HEK293 (cell line): ENCODE measurements at regions not wholly inside any gene's neighbourhood (a gene's known extent, or its start where the extent isn't known, plus 50 kb on each side); places are given as distances from the start of the nearest gene placed in this dataset.

Source experiments
- KLF10 ChIP-seq: fragments of 450-650 bp; IDR thresholded peaks from 2 replicates; pipeline ENCODE4 v1.5.1; 2018; ENCODE audit warnings: missing biosample characterization, mild to moderate bottlenecking, missing genetic modification characterization
- TF ChIP-seq, protein P1 (sequence below): fragments of 450-650 bp; formaldehyde crosslinking; IDR thresholded peaks from 2 replicates; pipeline ENCODE4 v1.5.1; 2016; ENCODE audit warnings: missing biosample characterization, missing genetic modification characterization

DNA sequence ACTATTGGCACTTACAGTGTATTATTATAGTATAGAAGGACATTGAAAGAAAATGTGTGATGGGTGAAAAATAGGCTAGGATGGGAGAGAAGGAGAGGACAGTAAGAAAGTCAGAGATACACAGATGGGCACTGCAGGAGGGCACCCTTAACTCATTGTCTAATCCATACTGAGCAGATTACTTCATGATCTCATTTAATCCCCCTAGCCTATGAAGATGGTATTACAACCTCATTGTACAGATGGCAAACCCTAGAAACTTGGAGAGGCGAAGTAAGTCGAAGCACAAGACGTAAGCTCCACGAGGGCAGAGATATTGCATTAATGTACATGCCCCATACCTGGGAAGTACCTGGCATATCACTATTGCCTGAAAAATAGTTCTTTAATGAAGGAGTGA, 346.9 kb upstream of the DAB1 start:
- TF ChIP-seq, protein P1, sequence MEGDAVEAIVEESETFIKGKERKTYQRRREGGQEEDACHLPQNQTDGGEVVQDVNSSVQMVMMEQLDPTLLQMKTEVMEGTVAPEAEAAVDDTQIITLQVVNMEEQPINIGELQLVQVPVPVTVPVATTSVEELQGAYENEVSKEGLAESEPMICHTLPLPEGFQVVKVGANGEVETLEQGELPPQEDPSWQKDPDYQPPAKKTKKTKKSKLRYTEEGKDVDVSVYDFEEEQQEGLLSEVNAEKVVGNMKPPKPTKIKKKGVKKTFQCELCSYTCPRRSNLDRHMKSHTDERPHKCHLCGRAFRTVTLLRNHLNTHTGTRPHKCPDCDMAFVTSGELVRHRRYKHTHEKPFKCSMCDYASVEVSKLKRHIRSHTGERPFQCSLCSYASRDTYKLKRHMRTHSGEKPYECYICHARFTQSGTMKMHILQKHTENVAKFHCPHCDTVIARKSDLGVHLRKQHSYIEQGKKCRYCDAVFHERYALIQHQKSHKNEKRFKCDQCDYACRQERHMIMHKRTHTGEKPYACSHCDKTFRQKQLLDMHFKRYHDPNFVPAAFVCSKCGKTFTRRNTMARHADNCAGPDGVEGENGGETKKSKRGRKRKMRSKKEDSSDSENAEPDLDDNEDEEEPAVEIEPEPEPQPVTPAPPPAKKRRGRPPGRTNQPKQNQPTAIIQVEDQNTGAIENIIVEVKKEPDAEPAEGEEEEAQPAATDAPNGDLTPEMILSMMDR = no peak
- no peak for TF ChIP-seq KLF10 (tag by site-specific recombination)
